ENCODE measurements at regions not wholly inside any gene's neighbourhood (a gene's known extent, or its start where the extent isn't known, plus 50 kb on each side); places are given as distances from the start of the nearest gene placed in this dataset.

DNA sequence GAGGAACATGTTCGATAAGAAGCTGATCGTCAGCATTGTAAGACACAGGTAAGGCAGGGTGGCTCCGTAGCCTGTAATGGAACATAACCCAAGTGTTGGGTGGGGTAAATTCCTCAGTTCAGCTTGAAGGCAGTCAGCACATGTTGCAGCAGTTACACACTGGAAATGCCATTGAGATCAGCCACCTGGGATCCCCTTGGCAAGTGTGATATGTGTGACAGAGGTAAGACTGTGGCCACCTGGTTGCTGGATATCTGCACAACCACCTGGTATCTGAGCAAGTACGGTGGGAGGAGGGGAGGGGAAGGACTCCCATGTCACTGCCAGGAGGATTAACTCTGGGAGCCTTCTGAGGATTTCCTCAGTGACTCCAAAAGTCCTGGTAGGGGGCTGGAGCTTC is 158.0 kb upstream of the CAND1 start:
- Histone ChIP-seq H3K4me1 (no peaks in the 10 kb centered on the region), H3K9me3 (peaks cover 0 to 4% (median 0%) of the 10 kb centered on the region in 4 donors), H3K36me3 (no peaks in the 10 kb centered on the region), H3K27ac (no peak overlapping the region), H3K4me3 (no peak overlapping the region), H3K27me3 (no peaks in the 10 kb centered on the region)
- intact Hi-C loops (cut with DNase I), result no loop called here
- WGBS, 2 donors, result 31 to 74% methylated on average over 4 of the region's 4 CpGs
- no peak for TF ChIP-seq POLR2A (IDR thresholded peaks at IDR 0.05)
- TF ChIP-seq POLR2AphosphoS5 (IDR thresholded peaks at IDR 0.05), result no peak
- no peak for TF ChIP-seq EP300 (IDR thresholded peaks at IDR 0.05)
- TF ChIP-seq, protein P1, sequence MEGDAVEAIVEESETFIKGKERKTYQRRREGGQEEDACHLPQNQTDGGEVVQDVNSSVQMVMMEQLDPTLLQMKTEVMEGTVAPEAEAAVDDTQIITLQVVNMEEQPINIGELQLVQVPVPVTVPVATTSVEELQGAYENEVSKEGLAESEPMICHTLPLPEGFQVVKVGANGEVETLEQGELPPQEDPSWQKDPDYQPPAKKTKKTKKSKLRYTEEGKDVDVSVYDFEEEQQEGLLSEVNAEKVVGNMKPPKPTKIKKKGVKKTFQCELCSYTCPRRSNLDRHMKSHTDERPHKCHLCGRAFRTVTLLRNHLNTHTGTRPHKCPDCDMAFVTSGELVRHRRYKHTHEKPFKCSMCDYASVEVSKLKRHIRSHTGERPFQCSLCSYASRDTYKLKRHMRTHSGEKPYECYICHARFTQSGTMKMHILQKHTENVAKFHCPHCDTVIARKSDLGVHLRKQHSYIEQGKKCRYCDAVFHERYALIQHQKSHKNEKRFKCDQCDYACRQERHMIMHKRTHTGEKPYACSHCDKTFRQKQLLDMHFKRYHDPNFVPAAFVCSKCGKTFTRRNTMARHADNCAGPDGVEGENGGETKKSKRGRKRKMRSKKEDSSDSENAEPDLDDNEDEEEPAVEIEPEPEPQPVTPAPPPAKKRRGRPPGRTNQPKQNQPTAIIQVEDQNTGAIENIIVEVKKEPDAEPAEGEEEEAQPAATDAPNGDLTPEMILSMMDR (IDR thresholded peaks at IDR 0.05), result no peak
- DNase-seq, result no peak

DNA sequence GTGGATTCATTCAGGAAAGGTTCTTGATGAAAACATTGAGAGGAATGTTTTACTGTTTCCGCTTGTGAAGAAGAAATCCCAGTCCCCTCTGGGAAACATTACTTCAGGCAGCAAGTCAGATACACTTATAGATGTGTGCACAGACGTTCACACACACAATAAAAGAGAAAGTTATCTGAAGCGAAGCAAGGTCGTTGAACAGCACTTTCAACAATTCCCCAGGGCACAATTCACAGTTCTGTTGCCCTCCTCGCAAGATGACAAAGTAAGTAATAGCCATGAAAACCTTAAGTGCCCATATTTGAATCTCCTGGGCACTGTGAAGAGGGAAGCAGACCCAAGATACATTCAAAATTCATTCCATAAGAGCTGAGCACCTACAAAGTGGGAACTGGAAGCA is 156.6 kb upstream of the CAND1 start:
- Histone ChIP-seq H3K9me3 (peaks cover 0 to 2% (median 0%) of the 10 kb centered on the region in 4 donors), H3K27me3 (no peaks in the 10 kb centered on the region), H3K4me3 (no peak overlapping the region), H3K36me3 (no peaks in the 10 kb centered on the region), H3K4me1 (no peaks in the 10 kb centered on the region), H3K27ac (no peak overlapping the region)
- no peak for DNase-seq
- 61 to 66% methylated on average over 5 of the region's 5 CpGs for WGBS, 2 donors
- TF ChIP-seq POLR2AphosphoS5 (IDR thresholded peaks at IDR 0.05) (no peak), POLR2A (IDR thresholded peaks at IDR 0.05) (no peak), EP300 (IDR thresholded peaks at IDR 0.05) (no peak)
- TF ChIP-seq, protein P1 (IDR thresholded peaks at IDR 0.05), result no peak
- intact Hi-C loops (cut with DNase I), result no loop called here

DNA sequence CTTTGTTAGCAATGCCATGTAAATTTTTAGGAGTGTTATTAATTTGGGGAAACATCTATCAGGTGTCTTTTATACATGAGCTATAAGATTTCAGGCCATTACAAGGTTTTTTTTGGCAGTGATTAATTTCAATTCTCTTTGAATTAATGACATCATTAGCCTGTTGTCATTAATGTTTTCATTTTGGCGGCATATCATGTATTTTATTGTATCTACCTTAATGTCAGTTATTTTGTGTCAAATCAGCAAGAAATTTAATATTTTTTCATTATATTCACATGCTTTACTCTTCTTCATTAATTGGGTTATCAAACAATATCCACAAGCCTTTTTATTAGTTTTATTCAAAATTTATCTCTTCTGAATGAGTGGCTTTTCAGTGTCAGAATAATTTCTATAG is 153.0 kb upstream of the CAND1 start:
- no peak for DNase-seq
- Histone ChIP-seq H3K27me3 (no peaks in the 10 kb centered on the region), H3K4me1 (peaks cover 0 to 6% (median 2%) of the 10 kb centered on the region in 4 donors), H3K4me3 (no peak overlapping the region), H3K36me3 (no peaks in the 10 kb centered on the region), H3K9me3 (no peaks in the 10 kb centered on the region), H3K27ac (no peak overlapping the region)
- WGBS, 2 donors, result 83 to 91% methylated on average over 1 of the region's 1 CpG
- TF ChIP-seq POLR2A (IDR thresholded peaks at IDR 0.05) (no peak), EP300 (IDR thresholded peaks at IDR 0.05) (no peak), POLR2AphosphoS5 (IDR thresholded peaks at IDR 0.05) (no peak)
- TF ChIP-seq, protein P1 (IDR thresholded peaks at IDR 0.05), result no peak
- intact Hi-C loops (cut with DNase I), result no loop called here

DNA sequence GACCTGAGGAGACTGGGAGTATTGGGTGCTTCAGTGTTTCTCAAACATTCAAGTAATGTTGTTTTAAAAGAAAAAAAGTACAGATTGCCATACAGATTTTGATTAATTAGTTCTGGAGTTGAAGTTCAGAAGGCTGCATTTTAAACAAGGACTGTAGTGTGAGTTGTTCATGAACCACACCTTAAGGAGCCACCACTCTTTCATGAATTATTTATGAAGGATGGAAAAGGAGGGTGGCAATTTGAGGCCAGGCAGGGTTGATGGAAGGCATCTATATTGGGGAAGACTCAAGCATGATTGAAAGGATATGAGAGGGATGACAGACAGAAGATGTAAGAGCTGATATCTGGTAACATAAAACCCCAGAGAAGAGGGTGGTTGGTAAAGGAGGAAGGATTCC is 146.6 kb upstream of the CAND1 start:
- no peak for DNase-seq
- Histone ChIP-seq H3K4me1 (peaks cover 0 to 6% (median 2%) of the 10 kb centered on the region in 4 donors), H3K36me3 (no peaks in the 10 kb centered on the region), H3K4me3 (no peak overlapping the region), H3K27ac (no peak overlapping the region), H3K9me3 (no peaks in the 10 kb centered on the region), H3K27me3 (no peaks in the 10 kb centered on the region)
- TF ChIP-seq, protein P1 (IDR thresholded peaks at IDR 0.05), result no peak
- TF ChIP-seq EP300 (IDR thresholded peaks at IDR 0.05), result no peak
- no peak for TF ChIP-seq POLR2AphosphoS5 (IDR thresholded peaks at IDR 0.05)
- intact Hi-C loops (cut with DNase I), result no loop called here

DNA sequence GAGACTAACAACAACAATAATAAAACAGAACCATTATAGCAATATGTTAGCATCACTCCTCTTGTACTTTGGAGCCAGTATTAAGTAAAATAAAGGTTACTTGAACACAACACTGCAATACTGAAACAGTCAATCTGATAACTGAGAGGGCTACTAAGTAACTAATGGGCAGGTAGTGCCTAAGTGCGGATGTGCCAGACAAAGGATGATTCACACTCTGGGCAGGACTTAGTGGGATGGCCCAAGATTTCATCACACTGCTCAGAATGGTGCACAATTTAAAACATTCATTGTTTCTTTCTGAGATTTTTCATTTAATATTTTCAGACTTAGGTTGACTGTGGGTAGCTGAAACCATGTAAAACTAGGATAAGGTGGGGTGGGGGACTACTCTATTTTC is 131.9 kb upstream of the CAND1 start:
- Histone ChIP-seq H3K9me3 (no peaks in the 10 kb centered on the region), H3K4me1 (no peaks in the 10 kb centered on the region), H3K36me3 (no peaks in the 10 kb centered on the region), H3K4me3 (no peak overlapping the region), H3K27me3 (no peaks in the 10 kb centered on the region), H3K27ac (no peak overlapping the region)
- intact Hi-C loops (cut with DNase I), result no loop called here
- DNase-seq, result no peak
- 99% methylated on average over 1 of the region's 1 CpG for WGBS, 2 donors
- TF ChIP-seq, protein P1 (IDR thresholded peaks at IDR 0.05), result no peak
- TF ChIP-seq POLR2AphosphoS5 (IDR thresholded peaks at IDR 0.05) (no peak), EP300 (IDR thresholded peaks at IDR 0.05) (no peak), POLR2A (IDR thresholded peaks at IDR 0.05) (no peak)
